Activated CD4-positive, CD25-positive, alpha-beta regulatory T cell treated with anti-CD3 and anti-CD28 coated beads, Interleukin-2, amount 50 U/mL, for 72 hours (primary cell): ENCODE measurements at regions not wholly inside any gene's neighbourhood (a gene's known extent, or its start where the extent isn't known, plus 50 kb on each side); places are given as distances from the start of the nearest gene placed in this dataset.
"Not testable (repeated sequence)": the region's sequence is repeated elsewhere in the genome, so short reads cannot be mapped to it uniquely, and the experiment has no call there.

Source experiments
- DNase-seq: peaks from one replicate; pipeline ENCODE4 v3.0.0; 2021

GRCh38 chr9:85199866-85200495, 530.5 kb downstream of the NTRK2 start:
- no peak for DNase-seq

GRCh38 chr9:85192750-85193149, 523.2 kb downstream of the NTRK2 start:
- no peak for DNase-seq

GRCh38 chr9:85186218-85186585, 516.7 kb downstream of the NTRK2 start:
- no peak for DNase-seq

- no peak for DNase-seq
Measured at GRCh38 chr9:85185486-85186217, 516.1 kb downstream of the NTRK2 start.

- no peak for DNase-seq
Measured at GRCh38 chr9:85182383-85182782, 512.9 kb downstream of the NTRK2 start.

GRCh38 chr9:85178474-85178873, 508.9 kb downstream of the NTRK2 start:
- DNase-seq: no peak

- DNase-seq: no peak
Measured at GRCh38 chr9:85173967-85174366, 504.4 kb downstream of the NTRK2 start.

- no peak for DNase-seq
Measured at GRCh38 chr9:85172001-85172978, 502.8 kb downstream of the NTRK2 start.

GRCh38 chr9:85171163-85171562, 501.6 kb downstream of the NTRK2 start:
- DNase-seq: no peak

GRCh38 chr9:85168412-85168811, 498.9 kb downstream of the NTRK2 start:
- DNase-seq: no peak

GRCh38 chr9:85167146-85167545, 497.6 kb downstream of the NTRK2 start:
- no peak for DNase-seq

GRCh38 chr9:85163825-85164224, 494.3 kb downstream of the NTRK2 start:
- DNase-seq: no peak

- DNase-seq: no peak
Measured at GRCh38 chr9:85163415-85163814, 493.9 kb downstream of the NTRK2 start.

- DNase-seq: no peak
Measured at GRCh38 chr9:85162822-85163221, 493.3 kb downstream of the NTRK2 start.

GRCh38 chr9:85160944-85161343, 491.4 kb downstream of the NTRK2 start:
- not testable (repeated sequence) for DNase-seq

- DNase-seq: no peak
Measured at GRCh38 chr9:85158512-85158911, 489.0 kb downstream of the NTRK2 start.

GRCh38 chr9:85157772-85158171, 488.2 kb downstream of the NTRK2 start:
- no peak for DNase-seq

GRCh38 chr9:85156652-85157051, 487.1 kb downstream of the NTRK2 start:
- no peak for DNase-seq

GRCh38 chr9:85155352-85155751, 485.8 kb downstream of the NTRK2 start:
- no peak for DNase-seq

GRCh38 chr9:85151741-85152140, 482.2 kb downstream of the NTRK2 start:
- no peak for DNase-seq

GRCh38 chr9:85151162-85151561, 481.6 kb downstream of the NTRK2 start:
- DNase-seq: no peak

- DNase-seq: no peak
Measured at GRCh38 chr9:85147046-85147640, 477.6 kb downstream of the NTRK2 start.

GRCh38 chr9:85142968-85143367, 473.4 kb downstream of the NTRK2 start:
- DNase-seq: no peak
